GM12892 (cell line): ENCODE measurements at regions not wholly inside any gene's neighbourhood (a gene's known extent, or its start where the extent isn't known, plus 50 kb on each side); places are given as distances from the start of the nearest gene placed in this dataset.

Source experiments
- POLR2AphosphoS5 ChIP-seq: IDR thresholded peaks from 2 replicates; pipeline ENCODE4 v1.6.1; 2011; ENCODE audit warnings: low read depth, low read length, control low read depth
- TAF1 ChIP-seq: IDR thresholded peaks from 2 replicates; pipeline ENCODE4 v1.6.1; 2011; ENCODE audit warnings: low read depth, mild to moderate bottlenecking, control low read depth, low read length, borderline replicate concordance

DNA sequence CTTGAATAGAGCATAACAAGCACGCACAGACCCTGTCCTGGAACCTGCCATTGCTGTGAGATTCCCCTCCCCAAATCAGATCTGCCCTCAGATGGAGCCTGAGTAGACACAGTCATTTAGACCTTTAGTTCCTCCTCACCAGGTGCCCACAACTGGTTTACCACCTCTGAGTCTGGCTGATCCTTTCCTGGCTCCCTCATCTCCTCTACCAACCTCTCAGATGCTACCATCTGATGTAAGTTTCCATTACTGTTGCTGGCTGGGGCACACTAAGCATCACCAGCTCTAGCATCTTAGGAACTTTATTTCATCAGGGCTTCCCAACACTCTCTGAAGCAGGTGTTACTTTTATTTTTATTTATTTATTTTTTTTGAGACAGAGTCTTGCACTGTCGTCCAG is 288.3 kb downstream of the TLE3 start:
- TF ChIP-seq POLR2AphosphoS5 (no peak), TAF1 (no peak)
